ENCODE measurements at regions not wholly inside any gene's neighbourhood (a gene's known extent, or its start where the extent isn't known, plus 50 kb on each side); places are given as distances from the start of the nearest gene placed in this dataset.
A peak's percentile ranks its signal among the peaks of the same experiment; 100 is the strongest.

DNA sequence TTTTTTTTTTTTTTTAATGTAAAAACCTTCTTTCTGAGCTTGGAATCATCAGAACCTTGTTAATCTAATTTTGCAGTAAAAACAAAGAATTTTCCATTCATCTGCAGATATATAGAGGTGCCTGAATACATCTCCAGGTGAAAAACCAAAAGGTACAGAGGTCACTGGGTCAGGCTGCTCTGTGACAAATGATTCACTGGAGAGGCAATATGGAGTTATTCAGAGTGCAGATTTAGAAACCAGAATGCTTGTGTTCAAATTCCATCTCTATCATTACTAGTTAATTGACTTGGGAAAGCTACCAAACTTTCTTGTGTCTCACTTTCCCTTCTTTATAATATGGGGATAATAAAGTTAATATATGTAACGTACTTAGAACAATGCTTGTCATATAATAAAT, 51.5 kb upstream of the C1orf53 start:
- Histone ChIP-seq H3K9me3 (ENCODE audit: low read depth) (no peaks in the 10 kb centered on the region), H3K4me3 (no peak overlapping the region), H4K20me1 (ENCODE audit: low read depth) (no peaks in the 10 kb centered on the region), H3K36me3 (no peaks in the 10 kb centered on the region), H3K27ac (no peak overlapping the region), H3K9ac (no peak overlapping the region), H3K4me1 (no peaks in the 10 kb centered on the region), H3K27me3 (no peaks in the 10 kb centered on the region), H2AFZ (replicated peaks) (no peak overlapping the region), H3K79me2 (ENCODE audit: low read depth) (no peaks in the 10 kb centered on the region), H3F3A (ENCODE audit: low read depth) (no peaks in the 10 kb centered on the region), H3K4me2 (no peak overlapping the region)
- Mint-ChIP-seq H3K27me3 (ENCODE audit: insufficient read depth, low read depth) (no peaks in the 10 kb centered on the region), H3K9me3 (no peaks in the 10 kb centered on the region), H3K27ac (no peak overlapping the region), H3K36me3 (no peaks in the 10 kb centered on the region), H3K4me1 (no peaks in the 10 kb centered on the region), H3K4me3 (no peak overlapping the region)
- TF ChIP-seq, protein P1, sequence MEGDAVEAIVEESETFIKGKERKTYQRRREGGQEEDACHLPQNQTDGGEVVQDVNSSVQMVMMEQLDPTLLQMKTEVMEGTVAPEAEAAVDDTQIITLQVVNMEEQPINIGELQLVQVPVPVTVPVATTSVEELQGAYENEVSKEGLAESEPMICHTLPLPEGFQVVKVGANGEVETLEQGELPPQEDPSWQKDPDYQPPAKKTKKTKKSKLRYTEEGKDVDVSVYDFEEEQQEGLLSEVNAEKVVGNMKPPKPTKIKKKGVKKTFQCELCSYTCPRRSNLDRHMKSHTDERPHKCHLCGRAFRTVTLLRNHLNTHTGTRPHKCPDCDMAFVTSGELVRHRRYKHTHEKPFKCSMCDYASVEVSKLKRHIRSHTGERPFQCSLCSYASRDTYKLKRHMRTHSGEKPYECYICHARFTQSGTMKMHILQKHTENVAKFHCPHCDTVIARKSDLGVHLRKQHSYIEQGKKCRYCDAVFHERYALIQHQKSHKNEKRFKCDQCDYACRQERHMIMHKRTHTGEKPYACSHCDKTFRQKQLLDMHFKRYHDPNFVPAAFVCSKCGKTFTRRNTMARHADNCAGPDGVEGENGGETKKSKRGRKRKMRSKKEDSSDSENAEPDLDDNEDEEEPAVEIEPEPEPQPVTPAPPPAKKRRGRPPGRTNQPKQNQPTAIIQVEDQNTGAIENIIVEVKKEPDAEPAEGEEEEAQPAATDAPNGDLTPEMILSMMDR (IDR thresholded peaks at IDR 0.05) = no peak
- TF ChIP-seq EZH2phosphoT487 (IDR thresholded peaks at IDR 0.05) (no peak), EZH2 (IDR thresholded peaks at IDR 0.05) (no peak)
- DNase-seq (ENCODE audit: low spot score) = no peak

DNA sequence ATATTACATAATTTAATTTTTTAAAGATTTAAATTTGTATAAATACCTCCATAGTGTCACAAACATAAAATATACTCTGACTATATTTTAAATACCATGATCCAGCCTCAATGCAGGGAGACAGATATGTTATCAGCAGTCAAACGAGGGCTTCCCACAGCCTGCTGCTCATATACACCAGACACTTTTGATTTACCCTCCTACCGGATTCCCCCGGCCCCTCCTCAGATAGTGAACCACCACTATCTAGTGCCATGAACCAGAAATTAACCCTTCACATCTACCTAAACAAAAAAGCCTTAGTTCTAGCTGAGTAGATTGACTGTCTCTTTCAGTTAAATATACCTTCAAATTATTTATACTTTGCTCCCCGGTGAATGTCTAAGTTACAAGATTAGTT, 52.4 kb upstream of the C1orf53 start:
- H3K27ac Mint-ChIP-seq = no peak overlapping the region
- H3K4me2 ChIP-seq = no peak overlapping the region
- H3K4me1 ChIP-seq = no peaks in the 10 kb centered on the region

DNA sequence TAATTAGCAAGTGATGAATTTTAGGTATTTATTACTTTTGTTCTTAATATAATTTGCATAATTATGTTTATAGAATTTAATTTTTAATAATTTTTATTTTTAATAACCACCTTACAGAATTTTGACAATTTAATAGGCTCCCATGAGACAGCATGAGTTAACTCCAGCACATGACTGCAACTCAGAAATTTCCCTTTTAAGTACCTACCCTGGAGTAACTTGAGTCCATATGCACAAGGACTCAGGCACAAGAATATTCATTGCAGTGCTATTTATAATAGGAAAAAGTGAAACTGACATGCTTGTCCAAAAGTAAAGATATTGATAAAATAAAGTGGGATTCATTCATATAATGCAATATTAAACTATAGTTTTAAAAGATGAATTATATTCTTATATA, 54.1 kb upstream of the C1orf53 start:
- no peaks in the 10 kb centered on the region for H3K36me3 Mint-ChIP-seq
- Histone ChIP-seq H2AFZ (replicated peaks) (no peak overlapping the region), H3K27me3 (no peaks in the 10 kb centered on the region), H3K36me3 (no peaks in the 10 kb centered on the region), H3F3A (ENCODE audit: low read depth) (no peaks in the 10 kb centered on the region), H3K9me3 (ENCODE audit: low read depth) (no peaks in the 10 kb centered on the region), H3K4me3 (no peak overlapping the region), H3K4me2 (no peak overlapping the region), H3K9ac (no peak overlapping the region), H3K79me2 (ENCODE audit: low read depth) (no peaks in the 10 kb centered on the region), H4K20me1 (ENCODE audit: low read depth) (no peaks in the 10 kb centered on the region), H3K27ac (no peak overlapping the region), H3K4me1 (no peaks in the 10 kb centered on the region)
- DNase-seq (ENCODE audit: low spot score) = no peak
- no peaks in the 10 kb centered on the region for H3K4me1 Mint-ChIP-seq
- H3K27me3 Mint-ChIP-seq (ENCODE audit: insufficient read depth, low read depth) = no peaks in the 10 kb centered on the region
- no peak overlapping the region for H3K4me3 Mint-ChIP-seq
- H3K27ac Mint-ChIP-seq = no peak overlapping the region
- TF ChIP-seq, protein P1 (IDR thresholded peaks at IDR 0.05) = no peak
- TF ChIP-seq EZH2phosphoT487 (IDR thresholded peaks at IDR 0.05) = no peak
- TF ChIP-seq EZH2 (IDR thresholded peaks at IDR 0.05) = no peak
- no peaks in the 10 kb centered on the region for H3K9me3 Mint-ChIP-seq

More for the DNA sequence above, 52.4 kb upstream of the C1orf53 start:
- H3F3A ChIP-seq (ENCODE audit: low read depth) = no peaks in the 10 kb centered on the region
- Mint-ChIP-seq H3K36me3 (no peaks in the 10 kb centered on the region), H3K4me3 (no peak overlapping the region), H3K4me1 (no peaks in the 10 kb centered on the region), H3K27me3 (ENCODE audit: insufficient read depth, low read depth) (no peaks in the 10 kb centered on the region), H3K9me3 (no peaks in the 10 kb centered on the region)
- H3K27ac ChIP-seq = no peak overlapping the region
- peak overlapping the region; percentile 62 for H2AFZ ChIP-seq (replicated peaks)
- no peak for DNase-seq (ENCODE audit: low spot score)
- H3K9ac ChIP-seq = no peak overlapping the region
- no peaks in the 10 kb centered on the region for H4K20me1 ChIP-seq (ENCODE audit: low read depth)
- H3K4me3 ChIP-seq = no peak overlapping the region
- H3K9me3 ChIP-seq (ENCODE audit: low read depth) = no peaks in the 10 kb centered on the region
- TF ChIP-seq, protein P1 (IDR thresholded peaks at IDR 0.05) = no peak
- TF ChIP-seq EZH2phosphoT487 (IDR thresholded peaks at IDR 0.05) = no peak
- no peak for TF ChIP-seq EZH2 (IDR thresholded peaks at IDR 0.05)
- no peaks in the 10 kb centered on the region for H3K27me3 ChIP-seq
- H3K36me3 ChIP-seq = no peaks in the 10 kb centered on the region
- H3K79me2 ChIP-seq (ENCODE audit: low read depth) = no peaks in the 10 kb centered on the region
